MM.1S (cell line): ENCODE measurements at regions not wholly inside any gene's neighbourhood (a gene's known extent, or its start where the extent isn't known, plus 50 kb on each side); places are given as distances from the start of the nearest gene placed in this dataset.
"Not testable (repeated sequence)": the region's sequence is repeated elsewhere in the genome, so short reads cannot be mapped to it uniquely, and the experiment has no call there.

Source experiments
- DNase-seq: peaks from one replicate; pipeline ENCODE4 v3.0.0-alpha.2; 2015
- H2AFZ ChIP-seq: fragments of 300-600 bp; sonication (generic); 2 replicates; pipeline ENCODE4 v1.6.0; 2016; ENCODE audit warnings: antibody characterized with exemption, low read length
- H3F3A ChIP-seq: fragments of 300-600 bp; sonication (generic); 2 replicates; pipeline ENCODE4 v1.6.1; 2016; ENCODE audit warnings: mild to moderate bottlenecking, antibody characterized with exemption, low read length, moderate library complexity, mixed read lengths; ENCODE audit not compliant: insufficient read depth
- H3K27ac ChIP-seq: fragments of 300-600 bp; sonication (generic); 2 replicates; pipeline ENCODE4 v1.5.1; 2016; ENCODE audit warnings: mild to moderate bottlenecking, low read length
- H3K27me3 ChIP-seq: fragments of 300-600 bp; sonication (generic); replicated peaks from 2 replicates; pipeline ENCODE4 v1.6.0; 2016; ENCODE audit warnings: low read length; ENCODE audit not compliant: insufficient read depth
- H3K36me3 ChIP-seq: fragments of 300-600 bp; sonication (generic); replicated peaks from 2 replicates; pipeline ENCODE4 v1.6.1; 2016; ENCODE audit warnings: mild to moderate bottlenecking, low read length, mixed read lengths; ENCODE audit not compliant: insufficient read depth
- H3K4me1 ChIP-seq: fragments of 300-600 bp; sonication (generic); 2 replicates; pipeline ENCODE4 v1.6.1; 2016; ENCODE audit warnings: low read length, mixed read lengths
- H3K4me2 ChIP-seq: fragments of 300-600 bp; sonication (generic); 2 replicates; pipeline ENCODE4 v1.6.0; 2016; ENCODE audit warnings: low read depth, low read length
- H3K4me3 ChIP-seq: fragments of 300-600 bp; sonication (generic); 2 replicates; pipeline ENCODE4 v1.5.1; 2016; ENCODE audit warnings: low read length, mixed read lengths
- H3K79me2 ChIP-seq: fragments of 300-600 bp; sonication (generic); 2 replicates; pipeline ENCODE4 v1.6.1; 2016; ENCODE audit warnings: mixed run types, low read length, mixed read lengths
- H3K9ac ChIP-seq: fragments of 300-600 bp; sonication (generic); 2 replicates; pipeline ENCODE4 v1.6.1; 2016; ENCODE audit warnings: low read length, mixed read lengths
- H3K9me2 ChIP-seq: fragments of 300-600 bp; sonication (generic); replicated peaks from 2 replicates; pipeline ENCODE4 v1.6.1; 2016; ENCODE audit warnings: mild to moderate bottlenecking, low read length, mixed read lengths; ENCODE audit not compliant: insufficient read depth
- H3K9me3 ChIP-seq: fragments of 300-600 bp; sonication (generic); replicated peaks from 2 replicates; pipeline ENCODE4 v1.6.1; 2016; ENCODE audit warnings: mild to moderate bottlenecking, low read length, mixed read lengths; ENCODE audit not compliant: insufficient read depth
- H4K20me1 ChIP-seq: fragments of 300-600 bp; sonication (generic); 2 replicates; pipeline ENCODE4 v1.6.1; 2016; ENCODE audit warnings: mild to moderate bottlenecking, low read length, moderate library complexity, mixed read lengths; ENCODE audit not compliant: insufficient read depth
- CTCF ChIP-seq: fragments of 300-600 bp; sonication (generic); IDR thresholded peaks from 2 replicates; pipeline ENCODE4 v1.5.1; 2016; ENCODE audit warnings: antibody characterized with exemption, low read length, mixed read lengths
- EZH2 ChIP-seq: fragments of 300-600 bp; sonication (generic); optimal IDR thresholded peaks from 2 replicates; pipeline ENCODE3; 2017; ENCODE audit warnings: low read depth, mild to moderate bottlenecking, antibody characterized with exemption, low read length, mixed read lengths
- EZH2phosphoT487 ChIP-seq: fragments of 300-600 bp; sonication (generic); IDR thresholded peaks from 2 replicates; pipeline ENCODE4 v1.6.1; 2018; ENCODE audit warnings: antibody characterized with exemption, low read length

GRCh38 chr10:25842146-25842545 lies 91.9 kb upstream of the MYO3A start:
- Histone ChIP-seq H3K4me1 (peaks cover 6% of the 10 kb centered on the region; the same call in 1 of the 2 replicates), H3K9me2 (no peaks in the 10 kb centered on the region), H3K27ac (no peak overlapping the region), H3K27me3 (no peaks in the 10 kb centered on the region), H2AFZ (no peak overlapping the region), H3K36me3 (no peaks in the 10 kb centered on the region), H3K79me2 (no peaks in the 10 kb centered on the region), H3F3A (no peaks in the 10 kb centered on the region), H3K9ac (no peak overlapping the region), H3K4me2 (no peak overlapping the region), H4K20me1 (no peaks in the 10 kb centered on the region), H3K9me3 (no peaks in the 10 kb centered on the region), H3K4me3 (no peak overlapping the region)
- no peak for DNase-seq
- TF ChIP-seq EZH2phosphoT487: no peak
- TF ChIP-seq CTCF: no peak
- no peak for TF ChIP-seq EZH2

- H3K36me3 ChIP-seq: no peaks in the 10 kb centered on the region
- H3K4me2 ChIP-seq: no peak overlapping the region
- H3K9me2 ChIP-seq: no peaks in the 10 kb centered on the region
- no peaks in the 10 kb centered on the region for H3K9me3 ChIP-seq
- no peak for DNase-seq
- no peak overlapping the region for H3K9ac ChIP-seq
- TF ChIP-seq EZH2phosphoT487 (no peak), CTCF (no peak), EZH2 (no peak)
- H3F3A ChIP-seq: no peaks in the 10 kb centered on the region
- H3K4me3 ChIP-seq: no peak overlapping the region
- no peaks in the 10 kb centered on the region for H3K27me3 ChIP-seq
- no peaks in the 10 kb centered on the region for H3K79me2 ChIP-seq
- no peak overlapping the region for H2AFZ ChIP-seq
- no peaks in the 10 kb centered on the region for H4K20me1 ChIP-seq
- no peak overlapping the region for H3K27ac ChIP-seq
- peaks cover 6% of the 10 kb centered on the region; the same call in 1 of the 2 replicates for H3K4me1 ChIP-seq
These were observed 90.4 kb upstream of the MYO3A start for GRCh38 chr10:25843551-25844170.

GRCh38 chr10:25844716-25845115 lies 89.3 kb upstream of the MYO3A start:
- not testable (repeated sequence) for H3K4me3 ChIP-seq, H3K9me2 ChIP-seq, H4K20me1 ChIP-seq, H3K4me2 ChIP-seq, H3F3A ChIP-seq, H3K4me1 ChIP-seq, H3K27ac ChIP-seq, H3K79me2 ChIP-seq, DNase-seq, H2AFZ ChIP-seq, H3K36me3 ChIP-seq, H3K9me3 ChIP-seq, H3K27me3 ChIP-seq, H3K9ac ChIP-seq

GRCh38 chr10:25849268-25849667 lies 84.8 kb upstream of the MYO3A start:
- Histone ChIP-seq H3F3A (no peaks in the 10 kb centered on the region), H3K36me3 (no peaks in the 10 kb centered on the region), H3K9me3 (no peaks in the 10 kb centered on the region), H2AFZ (no peak overlapping the region), H3K4me3 (no peak overlapping the region), H3K4me2 (no peak overlapping the region), H3K9me2 (no peaks in the 10 kb centered on the region), H3K27me3 (no peaks in the 10 kb centered on the region), H3K9ac (no peak overlapping the region), H3K27ac (no peak overlapping the region), H3K4me1 (peaks cover 6% of the 10 kb centered on the region; the same call in 1 of the 2 replicates), H3K79me2 (no peaks in the 10 kb centered on the region), H4K20me1 (no peaks in the 10 kb centered on the region)
- no peak for DNase-seq
- no peak for TF ChIP-seq EZH2
- TF ChIP-seq CTCF: no peak
- no peak for TF ChIP-seq EZH2phosphoT487
